ENCODE measurements at regions not wholly inside any gene's neighbourhood (a gene's known extent, or its start where the extent isn't known, plus 50 kb on each side); places are given as distances from the start of the nearest gene placed in this dataset.

DNA sequence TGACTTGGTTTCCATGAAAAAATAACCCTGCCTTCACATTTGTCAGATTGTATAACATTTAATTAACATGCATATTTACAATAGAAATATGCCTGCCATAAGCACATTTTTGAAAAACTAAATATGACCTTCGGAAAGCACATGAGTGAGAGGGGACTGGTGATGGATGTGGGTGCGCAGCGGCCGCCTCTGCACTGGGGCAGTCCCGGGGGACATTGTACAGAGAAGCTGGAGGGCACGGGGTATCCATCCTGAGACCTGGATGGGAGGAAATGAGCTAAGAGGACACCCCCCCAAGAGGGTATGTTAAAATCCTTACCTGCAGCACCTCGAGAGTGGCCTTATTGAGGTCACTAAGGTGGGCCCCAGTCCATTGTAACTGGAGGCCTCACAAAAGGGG, 161.3 kb upstream of the IRX4 start:
- TF ChIP-seq, protein P1, sequence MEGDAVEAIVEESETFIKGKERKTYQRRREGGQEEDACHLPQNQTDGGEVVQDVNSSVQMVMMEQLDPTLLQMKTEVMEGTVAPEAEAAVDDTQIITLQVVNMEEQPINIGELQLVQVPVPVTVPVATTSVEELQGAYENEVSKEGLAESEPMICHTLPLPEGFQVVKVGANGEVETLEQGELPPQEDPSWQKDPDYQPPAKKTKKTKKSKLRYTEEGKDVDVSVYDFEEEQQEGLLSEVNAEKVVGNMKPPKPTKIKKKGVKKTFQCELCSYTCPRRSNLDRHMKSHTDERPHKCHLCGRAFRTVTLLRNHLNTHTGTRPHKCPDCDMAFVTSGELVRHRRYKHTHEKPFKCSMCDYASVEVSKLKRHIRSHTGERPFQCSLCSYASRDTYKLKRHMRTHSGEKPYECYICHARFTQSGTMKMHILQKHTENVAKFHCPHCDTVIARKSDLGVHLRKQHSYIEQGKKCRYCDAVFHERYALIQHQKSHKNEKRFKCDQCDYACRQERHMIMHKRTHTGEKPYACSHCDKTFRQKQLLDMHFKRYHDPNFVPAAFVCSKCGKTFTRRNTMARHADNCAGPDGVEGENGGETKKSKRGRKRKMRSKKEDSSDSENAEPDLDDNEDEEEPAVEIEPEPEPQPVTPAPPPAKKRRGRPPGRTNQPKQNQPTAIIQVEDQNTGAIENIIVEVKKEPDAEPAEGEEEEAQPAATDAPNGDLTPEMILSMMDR (IDR thresholded peaks at IDR 0.05): no peak
- TF ChIP-seq POLR2A (IDR thresholded peaks at IDR 0.05): no peak
- no peak for TF ChIP-seq POLR2AphosphoS5 (IDR thresholded peaks at IDR 0.05)
